GM21515 (cell line): ENCODE measurements at regions not wholly inside any gene's neighbourhood (a gene's known extent, or its start where the extent isn't known, plus 50 kb on each side); places are given as distances from the start of the nearest gene placed in this dataset.
A peak's percentile ranks its signal among the peaks of the same experiment; 100 is the strongest.
"Not testable (repeated sequence)": the region's sequence is repeated elsewhere in the genome, so short reads cannot be mapped to it uniquely, and the experiment has no call there.

Experiments
- ATAC-seq: cut with Tn5 transposase; IDR thresholded peaks from one replicate; pipeline ENCODE4 v1.9.1; 2021; ENCODE audit not compliant: unreplicated experiment

DNA sequence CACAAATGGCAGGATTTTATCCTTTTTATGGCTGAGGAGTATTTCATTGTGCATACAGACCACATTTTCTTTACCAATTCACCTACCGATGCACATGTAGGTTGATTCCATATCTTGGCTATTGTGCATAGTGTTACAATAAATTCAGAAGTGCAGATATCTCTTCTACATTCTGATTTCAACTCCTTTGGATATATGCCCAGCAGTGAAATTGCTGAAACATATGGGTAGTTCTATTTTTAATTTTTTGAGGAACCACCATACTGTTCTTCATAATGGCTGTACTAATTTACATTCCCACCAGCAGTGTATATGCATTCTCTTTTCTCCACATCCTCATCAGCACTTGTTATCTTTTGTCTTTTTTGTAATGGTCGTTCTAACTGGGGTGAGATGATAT is 1290.3 kb downstream of the XPNPEP1 start:
- no peak for ATAC-seq

DNA sequence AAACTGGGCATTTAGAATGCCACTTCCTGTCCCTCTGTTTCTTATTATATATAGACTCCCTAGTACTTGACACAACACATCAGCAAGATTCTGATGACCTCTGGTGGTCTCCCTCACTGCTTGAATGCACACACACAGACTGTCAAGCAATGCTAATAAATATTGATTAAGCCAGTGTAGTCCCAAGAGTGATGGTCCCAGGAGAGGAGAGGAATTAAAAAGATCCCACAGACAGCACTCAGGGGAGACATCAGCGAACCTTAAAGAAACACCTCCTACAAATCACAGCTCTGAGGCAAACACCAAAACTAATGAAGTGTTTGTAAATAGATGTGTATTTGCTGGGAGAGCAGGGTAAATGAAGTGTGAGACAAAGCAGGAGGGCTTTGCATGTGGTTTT is 1291.2 kb downstream of the XPNPEP1 start:
- ATAC-seq, result no peak

DNA sequence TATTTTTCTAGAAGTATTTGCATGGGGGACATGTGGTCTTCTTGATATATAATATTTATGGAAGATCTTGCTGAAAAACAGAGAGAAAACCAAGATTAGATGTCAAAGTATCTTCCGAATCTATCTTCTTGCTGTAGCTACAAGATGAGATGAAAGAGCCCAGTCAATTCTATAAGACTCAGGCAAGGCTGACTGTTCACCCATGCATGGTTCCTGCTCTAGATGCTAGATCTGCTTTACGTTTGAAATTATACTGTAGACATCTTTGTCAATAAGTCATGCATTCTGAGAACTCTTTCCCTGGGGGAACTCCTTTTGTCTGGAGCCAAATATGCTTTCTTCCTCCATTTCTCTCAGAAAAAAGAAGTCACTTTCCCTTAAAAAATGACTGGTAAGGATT is 1292.0 kb downstream of the XPNPEP1 start:
- ATAC-seq, result peak; percentile 70

DNA sequence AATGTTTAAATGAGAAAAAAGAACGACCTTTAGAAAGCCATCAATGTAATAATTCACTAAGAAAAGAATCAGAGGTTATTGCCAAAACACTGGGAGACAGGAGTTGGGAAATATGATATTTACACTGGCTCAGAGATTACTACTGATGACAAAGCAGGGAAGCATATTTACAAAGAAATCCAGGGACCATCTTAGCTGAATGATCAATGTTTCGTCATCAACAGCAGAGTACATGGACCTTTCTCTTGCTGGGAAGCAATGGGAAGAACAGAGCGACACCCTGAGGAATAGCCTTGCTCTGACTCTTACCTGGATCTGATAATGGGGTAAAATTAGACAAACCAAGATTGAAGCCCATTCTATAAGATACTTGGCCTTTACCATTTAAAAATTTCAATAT is 1293.5 kb downstream of the XPNPEP1 start:
- no peak for ATAC-seq

DNA sequence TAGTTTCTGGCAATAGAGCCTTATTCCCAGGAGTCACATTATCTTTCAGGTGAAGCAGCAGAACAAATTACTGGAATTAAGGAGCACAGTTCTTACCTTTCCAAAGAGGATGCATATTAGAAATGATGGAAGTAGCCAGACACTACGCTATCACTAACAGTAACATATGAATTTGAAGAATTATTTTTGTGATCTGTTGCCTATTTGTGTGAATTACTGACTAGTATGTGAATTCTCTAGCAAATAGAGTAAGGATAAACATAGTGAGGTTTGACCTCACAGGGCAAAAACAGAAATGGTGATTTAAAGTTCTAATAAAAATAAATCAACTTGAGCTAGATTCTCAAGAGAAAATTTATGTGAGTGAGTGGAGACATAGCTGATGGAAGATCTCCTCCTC is 1299.3 kb downstream of the XPNPEP1 start:
- ATAC-seq, result no peak

DNA sequence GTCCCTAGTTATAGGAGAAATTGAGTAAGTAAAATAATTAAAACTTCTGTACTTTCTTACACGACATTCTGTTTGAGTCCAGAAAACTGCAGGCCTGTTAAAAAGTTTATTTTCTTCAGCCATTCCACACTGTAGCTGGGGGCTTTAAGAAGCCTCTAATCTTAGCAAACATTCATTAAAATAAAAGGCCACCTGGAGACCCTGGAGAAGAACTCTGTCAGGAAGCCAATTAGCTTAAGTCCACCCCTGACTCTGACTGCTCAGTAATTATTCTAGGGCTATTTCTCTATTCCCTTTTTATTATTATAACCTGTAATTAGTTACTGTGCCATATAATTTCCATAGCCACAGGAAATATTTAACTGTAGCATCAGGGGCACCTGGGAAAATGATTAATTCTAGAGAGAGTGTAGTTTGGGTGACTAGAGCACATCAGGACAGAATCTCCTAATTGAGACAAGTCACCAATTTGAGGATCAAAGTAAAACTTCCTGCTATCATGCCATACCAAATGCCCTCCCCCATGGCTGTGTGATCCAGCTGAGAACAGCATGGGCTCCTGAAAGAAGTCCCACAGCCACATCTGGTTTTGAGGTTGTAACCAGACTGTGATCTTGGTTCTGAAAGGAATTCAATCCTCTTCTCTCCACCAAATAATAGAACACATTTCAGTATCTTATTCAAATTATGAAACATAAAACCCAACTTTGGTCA is 1302.3 kb downstream of the XPNPEP1 start:
- no peak for ATAC-seq

DNA sequence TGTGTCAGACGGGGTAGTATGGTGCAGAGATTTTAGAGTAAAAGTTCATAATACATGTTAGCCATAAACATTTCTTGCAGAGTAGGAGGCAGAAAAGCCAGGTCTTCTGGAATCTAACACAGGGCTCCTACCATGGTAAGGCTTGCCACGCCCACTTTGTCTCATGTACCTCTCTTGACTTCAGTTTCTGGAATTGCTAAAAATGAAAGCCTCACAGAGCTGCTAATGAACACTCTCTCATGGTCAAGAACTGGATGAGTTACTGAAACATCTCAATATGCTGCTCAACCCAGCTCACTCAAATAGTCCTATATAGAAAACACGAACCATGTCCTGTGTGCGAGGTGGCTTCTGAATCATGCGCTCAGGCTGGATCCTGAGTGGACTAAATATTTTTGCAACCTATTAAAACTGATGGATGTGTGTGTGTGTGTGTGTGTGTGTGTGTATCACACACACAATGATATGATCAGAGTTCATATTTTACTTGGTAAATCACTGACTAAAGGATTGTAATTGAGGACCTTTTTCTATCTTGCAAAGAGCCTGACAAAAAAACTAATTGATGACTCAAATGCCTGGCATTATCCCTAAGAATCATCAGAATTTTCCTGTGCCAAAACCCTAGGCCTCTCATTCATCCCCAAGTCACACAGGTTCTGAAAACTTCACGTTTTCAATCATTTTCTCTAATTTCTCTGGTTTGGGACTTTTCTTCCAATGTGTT is 1306.6 kb downstream of the XPNPEP1 start:
- no peak for ATAC-seq

DNA sequence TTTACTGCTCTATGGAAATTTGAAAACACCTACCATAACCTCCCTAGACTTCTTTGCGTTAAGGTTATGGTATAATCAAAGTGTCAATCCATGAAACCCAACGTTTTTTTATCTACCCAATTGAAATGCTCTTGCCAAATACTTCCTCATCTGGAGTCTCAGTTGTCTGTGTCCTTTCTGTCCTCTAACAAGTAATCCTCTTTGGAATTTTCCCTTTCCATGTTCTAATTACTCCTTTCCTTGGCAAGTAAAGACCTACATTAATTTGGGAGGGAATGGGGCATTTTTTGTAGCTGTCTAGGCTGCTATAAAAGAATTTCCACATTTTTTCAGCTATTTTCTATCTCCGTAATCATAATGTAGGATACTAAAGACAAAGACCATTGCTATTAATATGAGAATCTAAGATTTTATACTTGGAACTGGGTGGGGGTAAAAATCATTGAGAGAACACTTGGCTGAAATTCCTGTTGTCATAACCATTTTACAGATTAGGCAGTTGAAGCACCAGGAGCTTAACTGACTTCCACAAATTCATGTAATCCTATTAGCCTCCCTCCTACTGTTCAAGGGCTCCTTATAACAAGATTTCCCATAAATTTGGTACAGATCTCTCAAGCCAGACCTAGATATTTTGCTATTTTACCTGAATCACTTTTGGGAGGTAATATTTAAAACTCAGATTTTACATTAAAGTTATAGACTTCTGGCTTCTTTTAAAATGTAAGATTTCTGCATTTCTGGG is 1307.6 kb downstream of the XPNPEP1 start:
- no peak for ATAC-seq

DNA sequence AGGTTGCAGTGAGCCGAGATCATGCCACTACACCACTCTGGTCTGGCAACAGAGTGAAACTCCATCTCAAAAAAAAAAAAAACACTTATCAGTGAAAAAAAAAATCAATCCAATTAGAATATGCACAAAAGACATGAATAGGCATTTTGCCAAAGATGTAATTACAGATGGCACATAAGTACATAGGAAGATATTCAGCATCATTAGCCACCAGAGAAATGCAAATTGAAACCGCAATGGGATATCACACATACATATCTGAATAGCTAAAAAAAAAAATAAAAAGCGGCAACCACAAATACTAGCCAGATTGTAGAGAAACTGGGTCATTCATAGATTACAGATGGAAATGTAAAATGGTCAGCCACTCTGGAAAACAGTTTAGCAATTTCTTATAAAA is 1310.8 kb downstream of the XPNPEP1 start:
- ATAC-seq, result no peak

DNA sequence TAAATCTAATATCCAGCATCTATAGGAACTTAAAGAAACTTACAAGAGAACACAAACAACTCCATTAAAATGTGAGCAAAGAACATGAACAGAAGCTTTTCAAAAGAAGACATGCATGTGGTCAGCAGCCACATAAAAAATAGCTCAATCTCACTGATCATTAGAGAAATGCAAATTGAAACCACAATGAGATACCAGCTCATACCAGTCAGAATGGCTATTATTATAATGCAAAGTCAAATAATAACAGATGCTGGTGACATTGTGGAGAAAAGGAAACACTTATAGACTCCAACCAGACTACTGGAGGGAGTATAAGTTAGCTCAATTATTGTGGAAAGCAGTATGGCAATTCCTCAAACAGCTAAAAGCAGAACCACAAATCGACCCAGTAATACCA is 1314.5 kb downstream of the XPNPEP1 start:
- no peak for ATAC-seq

DNA sequence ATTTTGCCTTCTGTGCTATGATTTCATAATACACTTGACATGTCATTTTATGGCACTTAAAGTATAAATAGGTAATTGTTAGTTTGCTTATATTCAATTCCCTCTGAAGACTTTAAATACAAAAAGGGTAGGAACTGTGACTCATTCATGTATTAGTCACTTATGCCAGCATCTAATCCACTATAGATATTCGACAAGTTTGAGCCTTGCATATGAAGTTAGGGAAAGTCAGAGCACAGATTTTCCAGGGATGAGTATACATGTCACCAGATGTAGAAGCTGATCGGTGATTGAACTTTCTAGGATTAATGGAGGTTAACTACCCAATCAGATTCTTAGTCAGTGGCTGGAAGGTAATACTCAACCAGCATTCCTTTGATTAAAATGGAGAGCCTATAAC is 1321.5 kb downstream of the XPNPEP1 start:
- no peak for ATAC-seq

DNA sequence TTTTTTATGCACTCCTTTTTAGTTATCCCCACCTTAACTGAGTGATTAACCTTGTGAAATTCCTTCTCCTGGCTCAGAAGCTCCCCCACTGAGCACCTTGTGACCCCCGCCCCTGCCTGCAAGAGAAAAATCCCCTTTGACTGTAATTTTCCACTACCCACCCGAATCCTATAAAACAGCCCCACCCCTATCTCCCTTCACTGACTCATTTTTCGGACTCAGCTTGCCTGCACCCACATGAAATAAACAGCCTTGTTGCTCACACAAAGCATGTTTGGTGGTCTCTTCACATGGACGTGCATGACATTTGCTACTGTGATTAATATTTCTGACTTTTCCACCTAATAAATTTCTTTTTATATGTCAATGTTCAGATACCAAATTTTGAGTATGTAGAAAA is 1322.8 kb downstream of the XPNPEP1 start:
- not testable (repeated sequence) for ATAC-seq

DNA sequence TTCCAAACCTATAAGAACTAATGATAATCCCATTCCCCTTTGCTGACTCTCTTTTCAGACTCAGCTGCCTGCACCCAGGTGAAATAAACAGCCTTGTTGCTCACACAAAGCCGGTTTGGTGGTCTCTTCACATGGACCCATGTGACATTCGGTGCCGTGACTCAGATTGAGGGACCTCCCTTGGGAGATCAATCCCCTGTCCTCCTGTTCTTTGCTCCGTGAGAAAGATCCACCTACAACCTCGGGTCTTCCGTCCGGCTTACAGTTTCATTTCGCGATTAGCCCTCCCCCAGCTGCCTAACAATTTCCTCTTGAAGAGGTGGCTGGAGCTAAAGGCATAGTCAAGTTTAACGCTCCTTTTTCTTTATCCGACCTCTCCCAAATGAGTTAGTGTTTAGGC is 1324.0 kb downstream of the XPNPEP1 start:
- not testable (repeated sequence) for ATAC-seq

DNA sequence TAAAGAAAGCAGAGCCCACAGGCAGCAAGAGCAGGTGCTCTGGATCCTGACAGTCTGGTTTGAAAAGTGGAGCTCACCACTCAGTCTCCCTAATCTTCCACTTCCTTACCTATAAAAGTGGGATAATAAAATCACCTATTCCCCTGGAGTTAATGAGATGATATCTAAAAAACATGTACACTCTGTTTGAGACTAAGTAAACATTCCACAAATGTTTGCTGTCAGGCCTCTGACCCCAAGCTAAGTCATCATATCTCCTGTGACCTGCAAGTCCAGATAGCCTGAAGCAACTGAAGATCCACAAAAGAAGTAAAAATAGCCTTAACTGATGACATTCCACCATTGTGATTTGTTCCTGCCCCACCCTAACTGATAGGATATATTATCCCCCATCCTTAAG is 1324.5 kb downstream of the XPNPEP1 start:
- no peak for ATAC-seq

DNA sequence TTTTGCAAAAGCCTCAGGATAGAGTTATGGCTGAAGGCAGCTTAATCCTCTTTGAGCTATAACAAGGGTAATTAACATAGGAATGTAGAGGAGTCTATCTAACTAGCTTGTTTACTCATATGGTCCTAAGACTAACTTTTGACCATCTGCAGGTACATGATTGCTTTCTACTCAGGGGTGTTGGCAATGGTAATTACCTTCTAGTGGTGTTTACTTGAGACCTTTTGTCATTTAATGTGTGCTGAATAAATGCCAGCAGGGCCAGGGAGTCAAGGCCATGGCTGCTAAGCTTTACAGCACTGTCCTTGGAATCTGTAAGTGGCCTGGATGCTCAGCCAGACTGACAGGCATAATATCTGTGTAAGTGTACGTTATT is 1325.0 kb downstream of the XPNPEP1 start:
- no peak for ATAC-seq

DNA sequence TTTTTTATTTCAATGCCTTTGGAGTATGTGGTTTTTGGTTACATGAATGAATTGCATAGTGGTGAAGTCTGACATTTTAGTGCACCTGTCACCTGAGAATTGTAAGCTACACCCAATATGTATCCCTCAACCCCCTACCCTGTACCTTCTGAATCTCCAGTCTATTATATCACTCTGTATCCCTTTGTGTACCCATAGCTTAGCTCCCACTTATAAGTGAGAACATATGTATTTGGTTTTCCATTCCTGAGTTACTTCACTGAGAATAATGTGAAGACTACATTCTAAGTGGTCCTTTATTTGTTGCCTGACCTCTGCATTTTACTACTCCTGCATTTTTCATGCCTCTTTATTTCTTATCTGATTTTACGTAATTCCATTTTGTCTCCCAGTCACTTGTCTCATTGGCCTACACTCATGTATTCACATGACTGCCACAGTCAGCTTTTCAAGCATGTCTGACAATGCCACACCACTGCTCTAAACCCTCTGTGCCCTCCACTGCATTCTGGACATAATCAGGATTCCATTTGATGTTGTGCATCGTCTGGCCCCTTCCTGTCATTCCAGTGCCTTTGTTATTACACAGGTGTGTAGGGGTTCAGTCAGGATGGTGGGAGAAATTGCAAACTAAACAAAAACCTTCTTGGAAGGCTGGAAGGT is 1325.5 kb downstream of the XPNPEP1 start:
- no peak for ATAC-seq

DNA sequence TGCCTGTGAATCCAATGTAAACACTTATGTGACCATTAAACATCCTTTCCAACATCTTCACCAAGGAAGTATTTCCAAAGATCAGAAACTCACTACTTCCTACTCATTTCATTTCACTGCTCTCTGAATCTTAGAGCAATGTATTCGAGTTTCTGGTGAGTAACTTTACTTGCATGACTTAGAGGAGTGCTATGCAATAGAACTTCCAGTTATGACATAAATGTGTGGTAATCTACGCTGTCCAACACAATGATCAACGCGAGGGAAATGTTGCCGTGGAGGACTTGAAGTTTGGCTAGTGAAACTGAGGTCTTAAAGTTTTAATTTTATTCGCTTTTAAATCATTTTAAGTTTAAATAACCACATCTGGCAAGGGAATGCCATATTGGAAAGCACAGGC is 1326.3 kb downstream of the XPNPEP1 start:
- no peak for ATAC-seq

DNA sequence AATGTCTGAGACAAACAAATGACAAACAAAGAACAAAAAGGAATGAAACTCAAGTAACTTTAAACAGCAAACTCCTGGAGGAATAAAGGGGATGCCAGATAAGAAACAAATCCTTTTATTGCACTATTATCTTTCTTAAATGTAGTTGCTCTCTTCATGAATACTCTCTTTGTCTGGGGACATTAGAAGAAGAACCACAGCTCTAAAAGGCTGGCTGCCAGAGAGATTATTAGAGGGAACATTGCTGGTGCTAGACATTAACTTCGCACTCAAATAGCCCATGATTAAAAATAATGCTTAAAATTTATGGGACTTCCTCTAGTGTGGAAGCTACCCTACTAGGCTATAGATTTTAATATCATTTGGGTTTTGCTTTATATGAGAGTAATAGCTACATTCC is 1330.4 kb downstream of the XPNPEP1 start:
- ATAC-seq, result no peak

DNA sequence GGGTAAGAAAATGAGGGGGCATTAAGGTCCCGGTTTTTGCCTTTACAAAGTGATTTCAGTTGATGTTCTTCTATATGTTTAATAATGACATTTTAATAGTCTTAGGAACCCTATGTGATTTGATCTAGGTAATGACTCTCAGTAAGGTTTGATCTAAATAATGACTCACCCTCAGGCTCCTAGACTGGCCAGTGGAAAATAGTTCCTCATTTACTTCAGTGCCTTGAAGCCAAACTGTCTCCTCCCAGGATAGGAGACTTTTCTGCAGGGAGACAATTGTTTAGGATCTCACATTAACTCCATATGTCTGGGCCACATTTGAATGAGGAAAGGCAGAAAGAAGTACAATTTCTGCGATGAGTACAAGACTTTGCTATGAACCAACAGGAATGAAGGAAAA is 1331.9 kb downstream of the XPNPEP1 start:
- ATAC-seq, result no peak

DNA sequence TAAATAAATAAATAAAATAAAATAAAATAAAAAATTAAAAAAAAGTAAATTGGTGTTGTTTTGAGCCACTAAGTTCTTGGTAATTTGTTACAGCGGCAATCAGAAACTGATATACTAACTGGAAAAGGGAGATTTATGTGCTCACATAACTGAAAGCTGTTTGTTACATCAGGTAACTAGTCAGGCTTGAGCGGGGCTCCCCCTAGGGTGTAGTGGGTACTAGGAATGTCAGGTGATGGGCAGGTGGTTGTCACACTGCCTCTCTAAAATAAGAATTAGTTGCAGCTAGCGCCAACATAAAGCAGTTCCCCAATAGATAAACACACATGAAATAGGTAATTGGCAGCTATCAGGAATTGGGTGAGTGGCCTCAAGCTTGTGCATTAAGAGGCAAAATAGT is 1336.9 kb downstream of the XPNPEP1 start:
- ATAC-seq, result no peak

DNA sequence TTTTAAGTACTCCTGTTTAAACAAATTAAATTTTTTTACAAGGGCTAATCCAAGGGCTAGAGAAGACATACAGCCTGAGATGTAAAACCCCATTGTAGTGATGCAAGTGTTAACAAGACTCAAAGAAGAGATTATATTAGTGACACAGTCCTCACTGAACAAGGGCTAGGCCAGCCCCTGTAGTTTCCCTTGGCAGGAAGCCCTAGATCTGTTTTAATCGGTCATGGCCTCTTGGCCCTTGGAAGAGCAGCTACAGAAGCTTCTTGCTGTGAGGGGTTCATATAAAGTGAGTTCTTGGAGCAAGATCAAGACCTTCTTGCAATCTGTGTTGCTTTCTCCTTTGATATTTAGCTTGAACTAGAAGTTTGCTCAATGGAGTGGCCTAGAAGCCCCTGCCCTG is 1339.4 kb downstream of the XPNPEP1 start:
- no peak for ATAC-seq

DNA sequence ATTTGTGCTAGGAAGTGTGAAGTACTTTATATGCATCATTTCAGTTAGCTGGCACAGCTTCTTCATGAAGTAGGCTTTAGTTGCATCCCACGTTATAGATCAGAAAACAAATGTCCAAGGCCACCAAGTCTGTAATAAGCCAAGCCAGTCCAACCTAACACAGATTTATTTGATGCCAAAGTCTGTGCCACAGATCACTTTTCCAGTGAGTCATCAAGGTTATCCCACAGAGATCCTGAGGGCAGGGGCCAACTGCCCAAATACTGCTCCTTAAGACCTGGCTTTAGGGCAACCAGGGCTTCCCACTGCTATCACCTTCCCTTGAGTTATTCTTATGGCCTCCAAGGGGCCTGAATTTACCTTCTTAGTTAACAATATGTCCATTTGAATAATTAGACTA is 1340.4 kb downstream of the XPNPEP1 start:
- ATAC-seq, result no peak
